Smooth muscle cell (in vitro differentiated cells): ENCODE measurements at regions not wholly inside any gene's neighbourhood (a gene's known extent, or its start where the extent isn't known, plus 50 kb on each side); places are given as distances from the start of the nearest gene placed in this dataset.

Source experiments
- DNase-seq: peaks from one replicate; lab custom pipeline; 2025; ENCODE audit not compliant: unreplicated experiment; lab: John Stamatoyannopoulos, UW
- H2AFZ ChIP-seq: fragments of 200-600 bp; sonication (generic); 2 replicates; pipeline ENCODE4 v1.6.0; 2016; ENCODE audit warnings: antibody characterized with exemption, low read depth, mild to moderate bottlenecking
- H3F3A ChIP-seq: fragments of 200-600 bp; sonication (generic); 2 replicates; pipeline ENCODE4 v1.6.0; 2017; ENCODE audit warnings: antibody characterized with exemption, low read depth
- H3K27ac ChIP-seq: fragments of 200-600 bp; sonication (generic); 2 replicates; pipeline ENCODE4 v1.5.1; 2016; ENCODE audit warnings: low read depth, mild to moderate bottlenecking
- H3K27me3 ChIP-seq: fragments of 200-600 bp; sonication (generic); 2 replicates; pipeline ENCODE4 v1.6.1; 2016; ENCODE audit warnings: low read depth, mild to moderate bottlenecking
- H3K36me3 ChIP-seq: fragments of 200-600 bp; sonication (generic); 2 replicates; pipeline ENCODE4 v1.5.1; 2016; ENCODE audit warnings: low read depth
- H3K4me1 ChIP-seq: fragments of 200-600 bp; sonication (generic); 2 replicates; pipeline ENCODE4 v1.5.1; 2016; ENCODE audit warnings: low read depth
- H3K4me2 ChIP-seq: fragments of 200-600 bp; sonication (generic); 2 replicates; pipeline ENCODE4 v1.6.0; 2016; ENCODE audit warnings: mild to moderate bottlenecking
- H3K4me3 ChIP-seq: fragments of 200-600 bp; sonication (generic); 2 replicates; pipeline ENCODE4 v1.5.1; 2016; ENCODE audit warnings: mild to moderate bottlenecking
- H3K79me2 ChIP-seq: fragments of 200-600 bp; sonication (generic); 2 replicates; pipeline ENCODE4 v1.6.0; 2016; ENCODE audit warnings: low read depth, mild to moderate bottlenecking
- H3K9ac ChIP-seq: fragments of 200-600 bp; sonication (generic); 2 replicates; pipeline ENCODE4 v1.6.0; 2016; ENCODE audit warnings: low read depth
- H3K9me3 ChIP-seq: fragments of 200-600 bp; sonication (generic); replicated peaks from 2 replicates; pipeline ENCODE4 v1.5.1; 2016; ENCODE audit warnings: low read depth
- H4K20me1 ChIP-seq: fragments of 200-600 bp; sonication (generic); 2 replicates; pipeline ENCODE4 v1.6.0; 2016; ENCODE audit warnings: low read depth
- WGBS: methylation state at CpG from one replicate; pipeline ENCODE4 v1.1.7; 2016; ENCODE audit warnings: low lambda C conversion rate; 5-methylcytosine and 5-hydroxymethylcytosine counted together
- TF ChIP-seq, protein P1 (sequence below): fragments of 200-600 bp; sonication (generic); IDR thresholded peaks from 2 replicates; pipeline ENCODE4 v1.5.1; 2017; ENCODE audit warnings: borderline replicate concordance, mild to moderate bottlenecking, antibody characterized with exemption; ENCODE audit not compliant: insufficient read depth, poor library complexity, severe bottlenecking

DNA sequence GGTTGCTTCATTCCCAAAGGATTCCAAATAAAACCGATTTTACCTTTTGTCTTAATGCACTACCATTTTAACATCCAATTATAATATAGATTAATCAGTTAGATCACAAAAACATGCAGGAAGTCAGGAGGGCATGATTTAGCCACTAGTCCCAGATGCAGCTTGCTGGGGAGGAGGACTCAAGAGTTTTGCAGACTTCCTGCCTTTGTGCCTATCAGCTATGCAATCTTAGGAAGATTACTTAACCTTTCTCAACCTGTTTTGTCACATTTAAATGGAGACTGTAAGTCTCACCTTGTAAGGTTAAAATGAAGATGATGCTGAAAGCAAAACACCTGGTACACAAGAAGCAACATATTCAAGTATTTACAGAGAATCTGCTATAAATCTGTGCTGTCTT is 242.4 kb upstream of the GOLIM4 start:
- Histone ChIP-seq H3K27me3 (no peaks in the 10 kb centered on the region), H3K27ac (no peak overlapping the region), H2AFZ (no peak overlapping the region), H3K9ac (no peak overlapping the region), H3F3A (no peaks in the 10 kb centered on the region), H4K20me1 (no peaks in the 10 kb centered on the region), H3K4me2 (no peak overlapping the region), H3K79me2 (no peaks in the 10 kb centered on the region), H3K9me3 (no peaks in the 10 kb centered on the region), H3K4me1 (peaks cover 15% of the 10 kb centered on the region), H3K4me3 (no peak overlapping the region), H3K36me3 (no peaks in the 10 kb centered on the region)
- WGBS = 54% methylated on average over 1 of the region's 1 CpG
- TF ChIP-seq, protein P1, sequence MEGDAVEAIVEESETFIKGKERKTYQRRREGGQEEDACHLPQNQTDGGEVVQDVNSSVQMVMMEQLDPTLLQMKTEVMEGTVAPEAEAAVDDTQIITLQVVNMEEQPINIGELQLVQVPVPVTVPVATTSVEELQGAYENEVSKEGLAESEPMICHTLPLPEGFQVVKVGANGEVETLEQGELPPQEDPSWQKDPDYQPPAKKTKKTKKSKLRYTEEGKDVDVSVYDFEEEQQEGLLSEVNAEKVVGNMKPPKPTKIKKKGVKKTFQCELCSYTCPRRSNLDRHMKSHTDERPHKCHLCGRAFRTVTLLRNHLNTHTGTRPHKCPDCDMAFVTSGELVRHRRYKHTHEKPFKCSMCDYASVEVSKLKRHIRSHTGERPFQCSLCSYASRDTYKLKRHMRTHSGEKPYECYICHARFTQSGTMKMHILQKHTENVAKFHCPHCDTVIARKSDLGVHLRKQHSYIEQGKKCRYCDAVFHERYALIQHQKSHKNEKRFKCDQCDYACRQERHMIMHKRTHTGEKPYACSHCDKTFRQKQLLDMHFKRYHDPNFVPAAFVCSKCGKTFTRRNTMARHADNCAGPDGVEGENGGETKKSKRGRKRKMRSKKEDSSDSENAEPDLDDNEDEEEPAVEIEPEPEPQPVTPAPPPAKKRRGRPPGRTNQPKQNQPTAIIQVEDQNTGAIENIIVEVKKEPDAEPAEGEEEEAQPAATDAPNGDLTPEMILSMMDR = no peak
- DNase-seq = no peak

DNA sequence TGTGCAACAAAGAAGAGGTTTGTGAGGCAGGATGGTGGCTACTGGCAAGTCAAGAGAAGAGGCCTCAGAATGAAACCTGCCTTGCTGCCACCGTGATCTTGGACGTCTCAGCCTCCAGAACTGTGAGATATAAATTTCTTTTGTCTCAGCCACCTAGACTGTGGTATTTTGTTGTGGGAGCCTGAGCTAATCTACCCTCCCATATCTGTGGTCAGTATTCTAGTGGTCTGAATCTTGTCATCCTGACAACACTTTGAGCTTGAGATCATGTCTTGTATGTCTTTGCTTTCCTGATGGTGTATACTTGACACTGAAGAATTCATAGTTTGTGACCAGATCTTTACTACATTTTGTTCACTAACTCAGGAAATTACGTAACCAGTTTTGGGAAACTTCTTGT is 240.6 kb upstream of the GOLIM4 start:
- no peaks in the 10 kb centered on the region for H3K27me3 ChIP-seq
- TF ChIP-seq, protein P1 = no peak
- no peaks in the 10 kb centered on the region for H3K4me1 ChIP-seq
- H4K20me1 ChIP-seq = no peaks in the 10 kb centered on the region
- no peaks in the 10 kb centered on the region for H3F3A ChIP-seq
- H3K9me3 ChIP-seq = no peaks in the 10 kb centered on the region
- no peak overlapping the region for H2AFZ ChIP-seq
- H3K79me2 ChIP-seq = no peaks in the 10 kb centered on the region
- no peak for DNase-seq
- 16% methylated on average over 3 of the region's 3 CpGs for WGBS
- H3K4me3 ChIP-seq = no peak overlapping the region
- no peaks in the 10 kb centered on the region for H3K36me3 ChIP-seq
- H3K27ac ChIP-seq = peak overlapping the region; percentile 22
- peak overlapping the region; percentile 5 for H3K4me2 ChIP-seq
- H3K9ac ChIP-seq = no peak overlapping the region

DNA sequence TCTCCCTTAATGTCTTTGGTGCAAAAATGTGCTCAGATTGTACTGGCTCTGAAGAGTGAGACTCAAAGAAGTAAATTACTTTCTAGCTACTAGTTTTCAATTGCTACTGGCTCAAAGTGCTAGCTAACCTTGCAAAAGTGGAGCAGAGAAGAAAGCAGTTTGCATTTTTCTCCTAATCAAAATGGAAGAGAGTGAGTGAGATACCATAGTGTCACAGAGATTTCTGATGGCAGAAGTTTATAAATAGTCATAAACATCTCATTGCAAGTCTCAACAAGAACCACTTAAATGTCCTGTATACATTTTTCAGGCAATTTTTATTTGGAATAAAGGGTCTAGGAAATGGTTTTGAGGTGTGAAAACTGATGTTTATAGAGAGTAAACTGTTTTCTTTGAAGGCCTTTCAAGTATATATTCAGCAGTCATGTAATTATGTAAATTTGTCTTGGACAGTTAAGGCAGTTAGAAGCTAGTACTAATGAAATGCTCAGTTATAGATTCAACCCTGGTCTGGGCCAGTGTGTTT is 237.7 kb upstream of the GOLIM4 start:
- H3K27me3 ChIP-seq = no peaks in the 10 kb centered on the region
- no peak overlapping the region for H3K4me3 ChIP-seq
- H3K4me1 ChIP-seq = no peaks in the 10 kb centered on the region
- no peaks in the 10 kb centered on the region for H3K79me2 ChIP-seq
- no peak overlapping the region for H3K27ac ChIP-seq
- no peak for DNase-seq
- H4K20me1 ChIP-seq = no peaks in the 10 kb centered on the region
- no peaks in the 10 kb centered on the region for H3F3A ChIP-seq
- no peaks in the 10 kb centered on the region for H3K36me3 ChIP-seq
- H3K4me2 ChIP-seq = no peak overlapping the region
- no peak overlapping the region for H2AFZ ChIP-seq
- H3K9ac ChIP-seq = no peak overlapping the region
- H3K9me3 ChIP-seq = no peaks in the 10 kb centered on the region
- TF ChIP-seq, protein P1 = no peak

DNA sequence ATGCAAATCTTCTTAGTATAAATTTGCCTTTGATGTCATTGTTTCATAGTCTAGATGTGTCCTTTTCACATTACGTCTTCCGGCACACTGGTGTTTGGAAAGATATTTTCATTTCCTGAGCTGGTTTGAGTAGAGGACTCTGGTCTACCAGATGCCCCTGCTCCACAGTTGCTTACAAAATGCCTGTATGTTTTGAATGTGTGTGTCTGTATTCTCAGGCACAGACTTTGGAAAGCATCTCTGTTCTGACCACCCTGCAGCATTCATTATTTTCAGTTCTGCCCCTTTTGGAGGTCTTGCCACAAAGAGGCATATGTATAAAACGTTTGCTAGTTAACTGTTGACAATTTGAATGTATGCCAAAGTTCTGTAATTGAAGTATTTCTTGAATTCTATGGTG is 236.0 kb upstream of the GOLIM4 start:
- H3K36me3 ChIP-seq = no peaks in the 10 kb centered on the region
- no peaks in the 10 kb centered on the region for H4K20me1 ChIP-seq
- H3K9me3 ChIP-seq = no peaks in the 10 kb centered on the region
- no peak overlapping the region for H3K4me3 ChIP-seq
- H3K4me1 ChIP-seq = no peaks in the 10 kb centered on the region
- no peak overlapping the region for H3K4me2 ChIP-seq
- no peak overlapping the region for H3K9ac ChIP-seq
- no peaks in the 10 kb centered on the region for H3K79me2 ChIP-seq
- WGBS = 85% methylated on average over 3 of the region's 3 CpGs
- H3K27ac ChIP-seq = no peak overlapping the region
- no peak for DNase-seq
- H2AFZ ChIP-seq = no peak overlapping the region
- no peaks in the 10 kb centered on the region for H3F3A ChIP-seq
- TF ChIP-seq, protein P1 = no peak
- H3K27me3 ChIP-seq = no peaks in the 10 kb centered on the region
